ENCODE measurements at regions not wholly inside any gene's neighbourhood (a gene's known extent, or its start where the extent isn't known, plus 50 kb on each side); places are given as distances from the start of the nearest gene placed in this dataset.

DNA sequence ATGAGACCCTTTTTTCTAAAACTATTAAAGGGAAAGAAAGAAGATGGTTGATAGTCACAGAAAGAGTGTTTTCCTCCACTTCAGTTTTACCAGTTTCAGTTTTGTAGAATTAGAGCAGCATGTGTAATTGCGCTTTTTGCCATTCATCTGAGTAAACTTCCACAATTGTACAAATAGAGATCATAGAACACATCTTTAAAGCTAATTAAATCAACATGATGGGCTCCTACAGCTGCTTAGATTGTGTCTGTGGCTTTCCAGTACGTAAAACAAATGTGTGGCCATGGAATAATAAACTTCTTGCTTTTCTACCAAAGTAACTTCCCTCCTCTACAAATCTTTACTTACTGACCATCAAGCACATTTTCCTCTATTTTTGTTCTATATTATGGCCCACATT lies 84.2 kb upstream of the LRIG3 start:
- TF ChIP-seq, protein P1, sequence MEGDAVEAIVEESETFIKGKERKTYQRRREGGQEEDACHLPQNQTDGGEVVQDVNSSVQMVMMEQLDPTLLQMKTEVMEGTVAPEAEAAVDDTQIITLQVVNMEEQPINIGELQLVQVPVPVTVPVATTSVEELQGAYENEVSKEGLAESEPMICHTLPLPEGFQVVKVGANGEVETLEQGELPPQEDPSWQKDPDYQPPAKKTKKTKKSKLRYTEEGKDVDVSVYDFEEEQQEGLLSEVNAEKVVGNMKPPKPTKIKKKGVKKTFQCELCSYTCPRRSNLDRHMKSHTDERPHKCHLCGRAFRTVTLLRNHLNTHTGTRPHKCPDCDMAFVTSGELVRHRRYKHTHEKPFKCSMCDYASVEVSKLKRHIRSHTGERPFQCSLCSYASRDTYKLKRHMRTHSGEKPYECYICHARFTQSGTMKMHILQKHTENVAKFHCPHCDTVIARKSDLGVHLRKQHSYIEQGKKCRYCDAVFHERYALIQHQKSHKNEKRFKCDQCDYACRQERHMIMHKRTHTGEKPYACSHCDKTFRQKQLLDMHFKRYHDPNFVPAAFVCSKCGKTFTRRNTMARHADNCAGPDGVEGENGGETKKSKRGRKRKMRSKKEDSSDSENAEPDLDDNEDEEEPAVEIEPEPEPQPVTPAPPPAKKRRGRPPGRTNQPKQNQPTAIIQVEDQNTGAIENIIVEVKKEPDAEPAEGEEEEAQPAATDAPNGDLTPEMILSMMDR (IDR thresholded peaks at IDR 0.05; ENCODE audit: unreplicated experiment) = no peak

DNA sequence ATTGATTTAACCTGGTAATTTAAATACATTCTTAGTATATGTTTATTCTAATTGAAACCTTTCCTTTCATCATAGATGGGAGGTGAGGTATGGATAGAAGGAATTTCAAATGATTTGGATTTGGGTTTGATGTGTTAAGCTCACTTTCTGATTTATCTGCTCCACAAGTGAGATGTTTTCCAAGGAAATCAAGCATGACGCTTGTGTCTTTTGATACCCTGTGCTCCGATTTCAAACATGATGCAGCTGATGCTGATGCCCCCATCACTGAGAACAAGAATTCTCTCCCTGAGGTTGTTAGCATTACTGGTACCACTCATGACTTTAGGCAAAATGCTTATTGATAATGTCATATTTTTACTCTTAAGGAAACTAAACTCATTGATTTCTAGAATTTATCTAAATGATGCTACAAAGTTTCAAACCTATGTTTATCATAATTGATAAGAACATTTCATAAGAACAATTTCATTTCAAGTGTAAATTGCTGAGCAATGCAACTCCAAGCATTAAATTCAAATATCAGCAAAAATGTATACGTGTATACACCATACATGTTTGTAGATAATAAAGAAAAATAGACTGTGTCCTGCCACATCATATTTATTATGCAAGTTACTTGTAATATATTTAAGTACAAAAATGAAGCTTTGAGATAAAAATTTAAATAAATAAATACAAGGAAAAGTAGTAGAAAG lies 75.5 kb upstream of the LRIG3 start:
- CTCF ChIA-PET = no interaction called here
- no peaks in the 10 kb centered on the region for H3K9me3 Mint-ChIP-seq (ENCODE audit: low read depth, unreplicated experiment)
- no peaks in the 10 kb centered on the region for H3K36me3 Mint-ChIP-seq (ENCODE audit: insufficient read depth, unreplicated experiment)
- no peaks in the 10 kb centered on the region for H3K4me1 Mint-ChIP-seq (ENCODE audit: low read depth, unreplicated experiment)
- no peak overlapping the region for H3K4me3 Mint-ChIP-seq (ENCODE audit: low read depth, unreplicated experiment)
- intact Hi-C loops (cut with micrococcal nuclease; ENCODE audit: unreplicated experiment) = no loop called here
- DNase-seq = no peak
- BruUV-seq (replicated peaks) = no TSS peak
- H3K27ac Mint-ChIP-seq (ENCODE audit: unreplicated experiment) = no peak overlapping the region
- TF ChIP-seq, protein P1 (IDR thresholded peaks at IDR 0.05; ENCODE audit: unreplicated experiment) = no peak
- no peaks in the 10 kb centered on the region for H3K27me3 Mint-ChIP-seq (ENCODE audit: unreplicated experiment)

More for the DNA sequence above, 84.2 kb upstream of the LRIG3 start:
- intact Hi-C loops (cut with micrococcal nuclease; ENCODE audit: unreplicated experiment) = no loop called here
- no peak for DNase-seq
- CTCF ChIA-PET = interaction anchor here (0.7 kb wide), 1 partner anchor 149 kb away, joined by 3 read pairs; no protein-coding TSS in a partner anchor
- Mint-ChIP-seq H3K4me3 (ENCODE audit: low read depth, unreplicated experiment) (no peak overlapping the region), H3K4me1 (ENCODE audit: low read depth, unreplicated experiment) (no peaks in the 10 kb centered on the region), H3K36me3 (ENCODE audit: insufficient read depth, unreplicated experiment) (no peaks in the 10 kb centered on the region), H3K27ac (ENCODE audit: unreplicated experiment) (no peak overlapping the region), H3K27me3 (ENCODE audit: unreplicated experiment) (no peaks in the 10 kb centered on the region), H3K9me3 (ENCODE audit: low read depth, unreplicated experiment) (no peaks in the 10 kb centered on the region)
- BruUV-seq (replicated peaks) = no TSS peak

DNA sequence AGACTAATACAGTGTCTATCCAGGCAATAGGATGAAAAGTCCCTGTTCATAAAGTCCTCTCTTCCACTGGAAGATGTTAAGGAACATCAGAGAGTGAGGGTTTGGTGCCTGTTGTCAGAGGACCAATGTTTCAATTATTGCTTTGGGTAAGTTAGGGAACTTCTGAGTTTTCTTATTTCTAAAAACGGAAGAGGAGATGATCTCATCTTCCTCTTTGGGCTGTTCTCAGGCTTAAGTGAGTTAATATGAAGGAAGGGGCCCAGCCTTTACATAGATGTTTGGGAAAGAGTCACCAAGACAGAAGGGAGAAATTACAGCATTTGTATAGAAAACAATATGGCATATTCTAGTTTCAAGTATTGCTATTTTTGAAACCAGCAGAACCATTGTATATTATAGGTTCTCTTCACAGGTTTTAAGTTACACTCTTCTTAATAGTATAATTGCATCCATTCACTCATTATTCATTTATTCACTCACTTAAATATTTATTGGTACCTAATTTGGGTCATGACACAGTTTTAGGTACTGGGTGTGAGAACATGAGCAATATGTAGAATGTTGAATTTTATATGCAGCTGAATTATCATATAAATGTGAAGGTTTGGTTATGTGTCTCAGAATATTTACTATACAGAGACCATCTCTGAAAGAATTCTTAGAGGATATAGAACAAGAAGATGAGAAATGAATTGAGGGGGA lies 68.5 kb upstream of the LRIG3 start:
- BruUV-seq (replicated peaks) = no TSS peak
- no peak overlapping the region for H3K27ac Mint-ChIP-seq (ENCODE audit: unreplicated experiment)
- no peaks in the 10 kb centered on the region for H3K4me1 Mint-ChIP-seq (ENCODE audit: low read depth, unreplicated experiment)
- intact Hi-C loops (cut with micrococcal nuclease; ENCODE audit: unreplicated experiment) = no loop called here
- CTCF ChIA-PET = no interaction called here
- no peak for DNase-seq
- TF ChIP-seq, protein P1 (IDR thresholded peaks at IDR 0.05; ENCODE audit: unreplicated experiment) = no peak
- H3K4me3 Mint-ChIP-seq (ENCODE audit: low read depth, unreplicated experiment) = no peak overlapping the region
- H3K27me3 Mint-ChIP-seq (ENCODE audit: unreplicated experiment) = no peaks in the 10 kb centered on the region
- peaks cover 9% of the 10 kb centered on the region for H3K9me3 Mint-ChIP-seq (ENCODE audit: low read depth, unreplicated experiment)
- no peaks in the 10 kb centered on the region for H3K36me3 Mint-ChIP-seq (ENCODE audit: insufficient read depth, unreplicated experiment)

DNA sequence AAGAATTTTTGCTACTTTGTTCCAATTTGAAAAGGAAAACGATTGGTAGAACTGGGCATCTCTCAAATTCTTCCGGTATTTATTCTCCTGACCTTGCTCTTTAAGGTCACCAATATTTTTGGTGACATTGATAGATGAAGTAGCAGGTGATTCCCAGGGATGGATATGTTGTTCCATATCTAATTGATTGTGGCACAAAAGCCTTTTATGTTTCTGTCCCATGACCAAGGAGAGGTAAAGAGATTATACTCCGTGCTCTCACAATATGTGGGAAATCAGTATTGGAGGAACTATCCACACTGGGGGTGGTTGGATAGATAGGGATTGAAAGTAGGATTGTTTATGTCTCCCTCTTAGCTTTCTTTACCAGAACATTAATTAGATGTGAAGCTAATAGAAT lies 61.7 kb upstream of the LRIG3 start:
- H3K36me3 Mint-ChIP-seq (ENCODE audit: insufficient read depth, unreplicated experiment) = no peaks in the 10 kb centered on the region
- no peaks in the 10 kb centered on the region for H3K27me3 Mint-ChIP-seq (ENCODE audit: unreplicated experiment)
- CTCF ChIA-PET = no interaction called here
- H3K4me3 Mint-ChIP-seq (ENCODE audit: low read depth, unreplicated experiment) = no peak overlapping the region
- no TSS peak for BruUV-seq (replicated peaks)
- H3K4me1 Mint-ChIP-seq (ENCODE audit: low read depth, unreplicated experiment) = no peaks in the 10 kb centered on the region
- TF ChIP-seq, protein P1 (IDR thresholded peaks at IDR 0.05; ENCODE audit: unreplicated experiment) = no peak
- DNase-seq = no peak
- H3K9me3 Mint-ChIP-seq (ENCODE audit: low read depth, unreplicated experiment) = no peaks in the 10 kb centered on the region
- H3K27ac Mint-ChIP-seq (ENCODE audit: unreplicated experiment) = no peak overlapping the region
- intact Hi-C loops (cut with micrococcal nuclease; ENCODE audit: unreplicated experiment) = no loop called here

All from Calu3 (cell line).